HG03565 (cell line): ENCODE measurements at regions not wholly inside any gene's neighbourhood (a gene's known extent, or its start where the extent isn't known, plus 50 kb on each side); places are given as distances from the start of the nearest gene placed in this dataset.
"Not testable (repeated sequence)": the region's sequence is repeated elsewhere in the genome, so short reads cannot be mapped to it uniquely, and the experiment has no call there.

Experiments used
- ATAC-seq: cut with Tn5 transposase; IDR thresholded peaks from one replicate; pipeline ENCODE4 v1.9.1; 2021; ENCODE audit warnings: mild to moderate bottlenecking, moderate library complexity; ENCODE audit not compliant: unreplicated experiment

DNA sequence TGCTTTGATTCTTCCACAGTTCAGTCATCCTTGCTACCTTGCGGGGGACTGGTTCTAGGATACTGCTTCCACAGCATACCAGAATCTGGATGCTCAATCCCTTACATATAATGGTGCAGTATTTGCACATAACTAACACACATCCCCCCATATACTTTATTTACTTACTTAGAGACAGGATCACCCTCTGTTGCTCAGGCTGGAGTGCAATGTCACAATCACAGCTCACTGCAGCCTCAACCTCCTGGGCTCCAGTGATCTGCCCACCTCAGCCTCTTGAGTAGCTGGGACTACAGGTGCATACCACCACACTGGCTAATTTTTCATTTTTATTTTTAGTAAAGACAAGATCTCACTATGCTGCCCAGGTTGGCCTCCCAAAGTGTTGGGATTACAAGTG lies 112.2 kb downstream of the GOSR1 start:
- ATAC-seq, result no peak

DNA sequence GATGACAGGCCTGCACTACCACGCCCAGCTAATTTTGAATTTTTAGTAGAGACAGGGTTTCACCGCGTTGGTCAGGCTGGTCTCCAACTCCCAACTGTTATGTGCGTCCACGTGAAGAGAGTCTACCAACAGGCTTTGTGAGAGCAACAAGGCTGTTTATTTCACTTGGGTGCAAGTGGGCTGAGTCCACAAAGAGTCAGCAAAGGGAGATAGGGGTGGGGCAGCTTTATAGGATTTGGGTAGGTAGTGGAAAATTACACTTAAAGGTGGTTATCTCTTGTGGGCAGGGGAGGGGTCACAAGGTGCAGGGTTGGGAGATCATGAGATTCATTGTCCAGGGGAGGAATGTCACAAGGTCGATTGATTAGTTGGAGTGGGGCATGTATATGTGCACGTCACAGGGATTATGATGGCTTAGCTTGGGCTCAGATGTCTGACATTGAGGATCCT lies 111.6 kb downstream of the GOSR1 start:
- ATAC-seq, result no peak

DNA sequence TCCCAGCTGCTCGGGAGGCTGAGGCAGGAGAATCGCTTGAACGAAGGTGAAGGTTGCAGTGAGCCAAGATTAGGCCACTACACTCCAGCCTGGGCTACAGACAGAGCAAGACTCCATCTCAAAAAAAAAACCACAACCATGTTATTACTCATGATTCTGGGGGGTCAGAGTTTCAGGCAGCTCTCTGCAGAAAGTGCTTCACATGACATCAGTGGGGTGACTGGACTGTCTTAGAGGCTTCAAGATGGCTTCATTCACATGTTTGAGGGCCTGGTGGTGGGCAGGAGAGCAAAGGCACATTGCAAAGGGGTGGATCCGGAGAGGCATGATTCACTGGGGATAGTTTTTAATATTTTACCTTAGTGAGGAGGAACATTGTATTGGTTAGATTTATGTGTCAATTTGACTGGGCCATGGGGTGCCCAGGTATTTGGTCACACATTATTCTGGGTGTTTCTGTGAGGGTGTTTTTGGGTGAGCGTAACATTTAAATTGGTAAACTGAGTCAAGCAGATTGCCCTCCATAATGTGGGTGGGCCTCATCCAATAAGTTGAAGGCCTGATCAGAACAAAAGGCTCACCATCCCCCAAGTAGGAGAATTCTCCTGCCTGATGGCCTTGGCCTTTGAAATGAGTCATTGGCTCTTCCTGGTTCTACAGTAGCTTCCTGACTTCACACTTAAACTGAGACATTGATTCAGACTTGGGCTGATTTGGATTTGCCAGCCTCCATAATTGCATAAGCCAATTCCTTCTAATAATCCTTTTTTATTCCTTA lies 109.8 kb downstream of the GOSR1 start:
- ATAC-seq, result no peak

DNA sequence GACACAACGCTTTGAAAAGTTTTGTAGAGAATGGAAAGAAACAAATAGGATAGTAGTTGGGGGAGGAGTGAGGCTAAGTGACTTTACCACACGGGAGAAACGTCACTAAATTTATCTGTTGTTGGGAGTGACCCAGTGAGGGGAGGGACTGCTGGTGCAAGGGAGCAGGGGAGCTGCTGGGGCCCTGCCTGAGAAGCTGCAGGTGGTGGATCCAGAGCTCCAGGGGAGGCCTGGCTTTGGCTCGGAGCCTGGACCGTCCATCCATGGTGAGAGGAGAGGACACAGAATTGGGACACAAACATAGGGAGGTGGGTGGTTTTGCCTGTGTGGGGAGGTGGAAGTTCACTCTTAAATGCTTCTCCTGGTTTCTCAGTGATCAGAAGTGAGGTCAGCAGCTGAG lies 107.6 kb downstream of the GOSR1 start:
- ATAC-seq, result no peak

DNA sequence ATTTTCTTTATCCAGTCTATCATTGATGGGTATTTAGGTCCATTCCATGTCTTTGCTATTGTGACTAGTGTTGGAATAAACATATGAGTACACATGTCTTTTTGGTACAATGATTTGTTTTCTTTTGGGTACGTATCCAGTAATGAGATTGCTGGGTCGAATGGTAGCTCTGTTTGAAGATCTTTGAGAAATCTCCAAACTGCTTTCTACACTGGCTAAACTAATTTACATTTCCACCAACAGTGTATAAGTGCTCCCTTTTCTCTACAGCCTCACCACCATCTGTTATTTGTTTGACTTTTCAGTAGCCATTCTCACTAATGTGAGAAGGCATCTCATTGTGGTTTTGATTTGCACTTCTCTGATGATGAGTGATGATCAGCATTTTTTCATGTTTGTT lies 103.7 kb downstream of the GOSR1 start:
- no peak for ATAC-seq

DNA sequence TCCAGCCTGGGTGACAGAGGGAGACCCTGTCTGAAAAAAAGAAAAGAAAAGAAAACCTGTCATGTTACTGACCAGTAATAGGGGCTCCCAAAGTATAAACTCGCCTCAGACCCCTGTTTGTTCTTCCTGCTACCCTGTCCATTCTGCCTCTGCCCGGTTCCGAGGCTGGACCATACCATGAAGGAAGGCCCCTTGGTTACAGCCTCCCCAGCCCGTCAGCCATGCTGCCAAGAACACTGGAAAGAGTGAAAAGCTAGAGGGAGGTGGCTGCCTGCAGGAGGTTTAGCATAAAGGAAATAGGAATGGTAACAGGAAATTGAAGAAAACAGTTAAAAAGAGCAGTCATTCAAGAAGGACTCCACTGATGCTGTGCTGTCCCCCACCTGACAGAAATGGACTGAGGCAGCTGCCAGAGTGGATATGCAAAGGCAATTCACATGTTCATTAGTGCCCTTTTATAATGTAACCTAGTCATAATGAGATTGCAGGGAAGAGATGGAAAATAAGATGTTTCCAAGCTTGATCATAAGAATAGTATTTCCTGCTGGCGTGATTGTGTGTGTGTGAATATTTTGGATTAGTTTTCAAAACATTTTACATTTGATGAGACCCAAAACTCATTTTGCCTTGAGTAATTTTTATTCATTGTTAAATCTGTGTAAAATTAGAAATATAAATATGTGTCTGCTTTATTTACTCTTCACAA lies 102.6 kb downstream of the GOSR1 start:
- no peak for ATAC-seq

DNA sequence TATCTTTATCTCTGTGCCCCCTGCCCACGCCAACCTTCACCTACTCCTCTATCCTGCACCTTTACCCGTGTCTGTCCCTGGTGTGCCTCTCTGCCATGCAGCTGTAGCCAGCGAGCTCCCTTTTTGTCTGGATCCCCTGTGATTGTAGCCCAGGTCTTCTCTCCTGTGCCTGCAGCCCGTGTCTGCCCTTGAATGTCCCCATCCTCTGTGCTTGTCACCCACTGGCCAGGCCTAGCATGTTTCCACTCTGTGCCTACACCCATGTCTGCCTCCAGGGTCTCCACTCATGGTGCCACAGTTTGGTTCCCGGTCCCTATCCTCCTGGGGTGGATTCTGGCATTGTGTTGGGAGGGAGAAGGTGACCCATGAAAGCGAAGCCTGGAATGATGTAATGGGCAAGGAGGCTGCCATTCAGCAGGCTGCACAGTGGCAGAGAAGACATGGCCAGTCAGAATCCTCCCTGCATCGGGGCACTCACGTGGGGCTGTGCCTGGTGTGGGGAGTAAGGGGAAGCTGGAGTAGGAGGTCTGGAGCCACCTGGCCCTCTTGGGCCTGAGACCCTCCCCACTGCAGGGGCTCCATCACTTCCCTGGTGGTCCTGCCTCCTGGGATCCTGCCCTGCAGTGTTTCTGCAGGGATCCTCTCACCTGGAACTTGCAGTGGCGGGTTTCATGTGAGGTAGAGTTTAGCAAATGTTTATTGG lies 101.0 kb downstream of the GOSR1 start:
- not testable (repeated sequence) for ATAC-seq
